ENCODE measurements at regions not wholly inside any gene's neighbourhood (a gene's known extent, or its start where the extent isn't known, plus 50 kb on each side); places are given as distances from the start of the nearest gene placed in this dataset.

GRCh38 chr2:53442783-53443182 lies 324.8 kb upstream of the CHAC2 start:
- H3K27ac ChIP-seq, result no peak overlapping the region
- H3K9ac ChIP-seq, result no peak overlapping the region
- H3K36me3 ChIP-seq, result no peaks in the 10 kb centered on the region
- no peaks in the 10 kb centered on the region for H3K9me3 ChIP-seq (replicated peaks in 1 of 11)
- H3K4me2 ChIP-seq, result no peak overlapping the region
- no peak for TF ChIP-seq Cebpa-rat (IDR thresholded peaks at IDR 0.05)
- no peaks in the 10 kb centered on the region for H4K20me1 ChIP-seq
- H3K4me1 ChIP-seq, result peaks cover 0 to 23% (median 0%) of the 10 kb centered on the region in 10 experiments; a peak in 6 of 20 replicates
- H3K4me3 ChIP-seq, result no peak overlapping the region
- H3K27me3 ChIP-seq, result no peaks in the 10 kb centered on the region

GRCh38 chr2:53442093-53442492 lies 325.5 kb upstream of the CHAC2 start:
- no peak overlapping the region for H3K27ac ChIP-seq
- TF ChIP-seq Cebpa-rat (IDR thresholded peaks at IDR 0.05), result no peak
- peaks cover 0 to 23% (median 0%) of the 10 kb centered on the region in 10 experiments; a peak in 6 of 20 replicates for H3K4me1 ChIP-seq
- H3K9ac ChIP-seq, result no peak overlapping the region
- no peaks in the 10 kb centered on the region for H3K27me3 ChIP-seq
- H4K20me1 ChIP-seq, result no peaks in the 10 kb centered on the region
- no peak overlapping the region for H3K4me2 ChIP-seq
- H3K9me3 ChIP-seq (replicated peaks in 1 of 11), result no peaks in the 10 kb centered on the region
- no peaks in the 10 kb centered on the region for H3K36me3 ChIP-seq
- no peak overlapping the region for H3K4me3 ChIP-seq

- no peak overlapping the region for H3K4me2 ChIP-seq
- no peaks in the 10 kb centered on the region for H3K36me3 ChIP-seq
- no peaks in the 10 kb centered on the region for H3K9me3 ChIP-seq (replicated peaks in 1 of 11)
- no peaks in the 10 kb centered on the region for H4K20me1 ChIP-seq
- no peak overlapping the region for H3K27ac ChIP-seq
- H3K4me1 ChIP-seq, result peaks cover 0 to 11% (median 0%) of the 10 kb centered on the region in 10 experiments; a peak in 2 of 20 replicates
- no peak overlapping the region for H3K4me3 ChIP-seq
- H3K27me3 ChIP-seq, result no peaks in the 10 kb centered on the region
- no peak overlapping the region for H3K9ac ChIP-seq
- no peak for TF ChIP-seq Cebpa-rat (IDR thresholded peaks at IDR 0.05)
Observed at GRCh38 chr2:53438692-53439091, 328.9 kb upstream of the CHAC2 start.

GRCh38 chr2:53438100-53438499 lies 329.5 kb upstream of the CHAC2 start:
- no peaks in the 10 kb centered on the region for H4K20me1 ChIP-seq
- no peaks in the 10 kb centered on the region for H3K27me3 ChIP-seq
- no peak for TF ChIP-seq Cebpa-rat (IDR thresholded peaks at IDR 0.05)

GRCh38 chr2:53437371-53437770 lies 330.2 kb upstream of the CHAC2 start:
- Histone ChIP-seq H4K20me1 (no peaks in the 10 kb centered on the region), H3K4me1 (peaks cover 0 to 8% (median 0%) of the 10 kb centered on the region in 10 experiments; a peak in 2 of 20 replicates), H3K9me3 (replicated peaks in 1 of 11) (no peaks in the 10 kb centered on the region), H3K4me3 (no peak overlapping the region), H3K9ac (no peak overlapping the region), H3K36me3 (no peaks in the 10 kb centered on the region), H3K27ac (no peak overlapping the region), H3K27me3 (no peaks in the 10 kb centered on the region), H3K4me2 (no peak overlapping the region)
- no peak for TF ChIP-seq Cebpa-rat (IDR thresholded peaks at IDR 0.05)

More at GRCh38 chr2:53438100-53438499, 329.5 kb upstream of the CHAC2 start:
- Histone ChIP-seq H3K4me3 (no peak overlapping the region), H3K36me3 (no peaks in the 10 kb centered on the region), H3K9me3 (replicated peaks in 1 of 11) (no peaks in the 10 kb centered on the region), H3K9ac (no peak overlapping the region), H3K4me2 (no peak overlapping the region), H3K4me1 (peaks cover 0 to 8% (median 0%) of the 10 kb centered on the region in 10 experiments; a peak in 2 of 20 replicates), H3K27ac (no peak overlapping the region)

- Histone ChIP-seq H3K9me3 (replicated peaks in 1 of 11) (no peaks in the 10 kb centered on the region), H4K20me1 (no peaks in the 10 kb centered on the region), H3K36me3 (no peaks in the 10 kb centered on the region), H3K9ac (no peak overlapping the region), H3K4me3 (no peak overlapping the region), H3K4me1 (peaks cover 0 to 8% (median 0%) of the 10 kb centered on the region in 10 experiments; a peak in 2 of 20 replicates), H3K27ac (no peak overlapping the region), H3K4me2 (no peak overlapping the region), H3K27me3 (no peaks in the 10 kb centered on the region)
- TF ChIP-seq Cebpa-rat (IDR thresholded peaks at IDR 0.05), result no peak
Observed at GRCh38 chr2:53436882-53437281, 330.7 kb upstream of the CHAC2 start.

- no peaks in the 10 kb centered on the region for H3K9me3 ChIP-seq (replicated peaks in 1 of 11)
- H3K27me3 ChIP-seq, result no peaks in the 10 kb centered on the region
- H3K4me1 ChIP-seq, result peaks cover 0 to 8% (median 0%) of the 10 kb centered on the region in 10 experiments; a peak in 2 of 20 replicates
- TF ChIP-seq Cebpa-rat (IDR thresholded peaks at IDR 0.05), result no peak
- H3K27ac ChIP-seq, result no peak overlapping the region
- 0 out of 22 replicates have a peak overlapping the region, but pooled peaks of 1 of the 11 experiments have one; percentile 4 for H3K4me2 ChIP-seq
- no peak overlapping the region for H3K9ac ChIP-seq
- no peaks in the 10 kb centered on the region for H3K36me3 ChIP-seq
- no peaks in the 10 kb centered on the region for H4K20me1 ChIP-seq
- H3K4me3 ChIP-seq, result no peak overlapping the region
Observed at GRCh38 chr2:53435610-53436009, 332.0 kb upstream of the CHAC2 start.

- Histone ChIP-seq H3K4me2 (no peak overlapping the region), H3K9ac (no peak overlapping the region), H3K36me3 (no peaks in the 10 kb centered on the region), H4K20me1 (no peaks in the 10 kb centered on the region), H3K4me1 (peaks cover 0 to 8% (median 0%) of the 10 kb centered on the region in 10 experiments; a peak in 2 of 20 replicates), H3K27ac (no peak overlapping the region), H3K27me3 (no peaks in the 10 kb centered on the region), H3K4me3 (no peak overlapping the region), H3K9me3 (replicated peaks in 1 of 11) (no peaks in the 10 kb centered on the region)
- TF ChIP-seq Cebpa-rat (IDR thresholded peaks at IDR 0.05), result no peak
Observed at GRCh38 chr2:53434466-53434865, 333.1 kb upstream of the CHAC2 start.

- peaks cover 0 to 8% (median 0%) of the 10 kb centered on the region in 10 experiments; a peak in 2 of 20 replicates for H3K4me1 ChIP-seq
- H3K4me2 ChIP-seq, result no peak overlapping the region
- no peak overlapping the region for H3K27ac ChIP-seq
- H3K9me3 ChIP-seq (replicated peaks in 1 of 11), result no peaks in the 10 kb centered on the region
- no peak overlapping the region for H3K4me3 ChIP-seq
- H3K9ac ChIP-seq, result no peak overlapping the region
- TF ChIP-seq Cebpa-rat (IDR thresholded peaks at IDR 0.05), result no peak
- H3K36me3 ChIP-seq, result no peaks in the 10 kb centered on the region
- no peaks in the 10 kb centered on the region for H3K27me3 ChIP-seq
- no peaks in the 10 kb centered on the region for H4K20me1 ChIP-seq
Observed at GRCh38 chr2:53432936-53433335, 334.7 kb upstream of the CHAC2 start.

- H3K9ac ChIP-seq, result no peak overlapping the region
- TF ChIP-seq Cebpa-rat (IDR thresholded peaks at IDR 0.05), result no peak
- no peaks in the 10 kb centered on the region for H3K27me3 ChIP-seq
- no peak overlapping the region for H3K4me2 ChIP-seq
- H3K4me3 ChIP-seq, result no peak overlapping the region
- H4K20me1 ChIP-seq, result no peaks in the 10 kb centered on the region
- H3K4me1 ChIP-seq, result peaks cover 2 to 7% (median 4%) of the 10 kb centered on the region in 10 experiments; a peak in 18 of 20 replicates
- H3K36me3 ChIP-seq, result no peaks in the 10 kb centered on the region
- no peak overlapping the region for H3K27ac ChIP-seq
- no peaks in the 10 kb centered on the region for H3K9me3 ChIP-seq (replicated peaks in 1 of 11)
Observed at GRCh38 chr2:53429901-53430300, 337.7 kb upstream of the CHAC2 start.
